ENCODE measurements at regions not wholly inside any gene's neighbourhood (a gene's known extent, or its start where the extent isn't known, plus 50 kb on each side); places are given as distances from the start of the nearest gene placed in this dataset.
"Not testable (repeated sequence)": the region's sequence is repeated elsewhere in the genome, so short reads cannot be mapped to it uniquely, and the experiment has no call there.

DNA sequence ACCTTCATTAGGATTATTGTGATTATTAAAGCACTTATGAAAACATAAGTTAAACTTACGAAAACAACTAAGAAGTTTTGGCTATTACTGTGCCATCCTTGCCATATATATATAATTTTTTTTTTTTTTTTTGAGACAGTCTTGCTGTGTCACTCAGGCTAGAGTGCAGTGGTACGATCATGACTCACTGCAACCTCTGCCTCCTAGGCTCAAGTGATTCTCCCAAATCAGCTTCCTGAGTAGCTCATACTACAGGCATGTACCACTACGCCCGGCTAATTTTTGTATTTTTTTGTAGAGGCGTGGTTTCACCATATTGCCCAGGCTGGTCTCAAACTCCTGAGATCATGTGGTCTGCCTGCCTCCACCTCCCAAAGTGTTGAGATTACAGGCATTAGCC is 91.0 kb upstream of the GARIN1A start:
- H3K36me3 ChIP-seq (ENCODE audit: low read length); H2AFZ ChIP-seq (ENCODE audit: low read depth, low read length, severe bottlenecking); H3K9me3 ChIP-seq (ENCODE audit: insufficient read depth, low read length); H3K27me3 ChIP-seq (ENCODE audit: low read length); H4K20me1 ChIP-seq (ENCODE audit: low read depth, low read length); H3K27ac ChIP-seq (ENCODE audit: low read depth, low read length); H3K79me2 ChIP-seq (ENCODE audit: insufficient read depth, low read length); H3F3A ChIP-seq (ENCODE audit: insufficient read depth); H3K4me3 ChIP-seq (ENCODE audit: insufficient read depth, low read length, poor library complexity, severe bottlenecking); H3K9ac ChIP-seq (ENCODE audit: low read length); H3K9me2 ChIP-seq (replicated peaks; ENCODE audit: insufficient read depth, low read length); H3K4me2 ChIP-seq (ENCODE audit: low read depth, low read length, poor library complexity, severe bottlenecking): not testable (repeated sequence)

DNA sequence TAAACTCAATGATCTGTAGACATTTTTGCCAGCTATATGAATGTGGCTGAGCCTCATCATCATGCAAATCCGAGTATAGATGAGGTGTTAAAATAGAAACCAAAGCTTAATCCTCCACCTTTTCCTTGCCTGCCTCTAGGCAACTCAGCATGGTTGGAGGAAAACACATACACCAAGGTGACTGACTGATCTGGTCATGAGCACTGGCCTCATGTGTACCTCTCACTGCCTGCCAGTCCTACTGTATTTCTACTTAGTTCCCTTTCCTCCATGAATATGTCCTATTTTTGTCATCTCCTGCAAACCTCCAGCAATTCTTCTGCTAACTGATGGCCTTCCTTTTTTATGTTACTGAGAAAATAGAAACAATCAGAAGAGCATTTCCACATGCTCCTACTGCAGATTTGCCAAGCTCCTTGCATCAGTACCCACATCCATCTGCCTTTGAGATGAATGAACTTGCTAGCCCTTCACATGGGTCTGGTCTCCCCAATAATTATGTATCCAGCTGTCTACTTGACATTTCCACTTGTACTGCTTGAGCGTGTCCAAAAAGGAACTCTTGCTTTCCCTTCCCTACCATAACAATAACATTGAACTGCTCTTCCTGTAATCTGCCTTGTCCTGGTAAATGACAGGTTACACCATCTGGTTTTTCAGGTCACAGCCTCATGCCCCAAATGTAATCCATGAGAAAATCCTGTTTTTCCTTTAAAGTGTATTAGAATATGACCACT is 90.1 kb upstream of the GARIN1A start:
- not testable (repeated sequence) for H3K4me2 ChIP-seq (ENCODE audit: low read depth, low read length, poor library complexity, severe bottlenecking); H4K20me1 ChIP-seq (ENCODE audit: low read depth, low read length); H3K36me3 ChIP-seq (ENCODE audit: low read length); H3K27me3 ChIP-seq (ENCODE audit: low read length); H3K27ac ChIP-seq (ENCODE audit: low read depth, low read length); H3K9me3 ChIP-seq (ENCODE audit: insufficient read depth, low read length); H3K9ac ChIP-seq (ENCODE audit: low read length); H3K9me2 ChIP-seq (replicated peaks; ENCODE audit: insufficient read depth, low read length); H3F3A ChIP-seq (ENCODE audit: insufficient read depth); H2AFZ ChIP-seq (ENCODE audit: low read depth, low read length, severe bottlenecking); H3K79me2 ChIP-seq (ENCODE audit: insufficient read depth, low read length); H3K4me3 ChIP-seq (ENCODE audit: insufficient read depth, low read length, poor library complexity, severe bottlenecking)

GRCh38 chr7:128586715-128587114 is 85.4 kb upstream of the GARIN1A start:
- H4K20me1 ChIP-seq (ENCODE audit: low read depth, low read length); H3F3A ChIP-seq (ENCODE audit: insufficient read depth); H3K79me2 ChIP-seq (ENCODE audit: insufficient read depth, low read length); H3K27me3 ChIP-seq (ENCODE audit: low read length); H3K4me2 ChIP-seq (ENCODE audit: low read depth, low read length, poor library complexity, severe bottlenecking); H2AFZ ChIP-seq (ENCODE audit: low read depth, low read length, severe bottlenecking); H3K27ac ChIP-seq (ENCODE audit: low read depth, low read length); H3K4me3 ChIP-seq (ENCODE audit: insufficient read depth, low read length, poor library complexity, severe bottlenecking); H3K9ac ChIP-seq (ENCODE audit: low read length); H3K9me3 ChIP-seq (ENCODE audit: insufficient read depth, low read length); H3K9me2 ChIP-seq (replicated peaks; ENCODE audit: insufficient read depth, low read length); H3K36me3 ChIP-seq (ENCODE audit: low read length): not testable (repeated sequence)

- no peak overlapping the region for H3K27ac ChIP-seq (ENCODE audit: low read depth, low read length)
- no peaks in the 10 kb centered on the region for H3K36me3 ChIP-seq (ENCODE audit: low read length)
- H3K79me2 ChIP-seq (ENCODE audit: insufficient read depth, low read length), result no peaks in the 10 kb centered on the region
These were observed 80.4 kb upstream of the GARIN1A start for GRCh38 chr7:128591705-128592104.

GRCh38 chr7:128592209-128592608 is 79.9 kb upstream of the GARIN1A start:
- H2AFZ ChIP-seq (ENCODE audit: low read depth, low read length, severe bottlenecking); H4K20me1 ChIP-seq (ENCODE audit: low read depth, low read length); H3K79me2 ChIP-seq (ENCODE audit: insufficient read depth, low read length); H3K4me2 ChIP-seq (ENCODE audit: low read depth, low read length, poor library complexity, severe bottlenecking); H3K36me3 ChIP-seq (ENCODE audit: low read length); H3F3A ChIP-seq (ENCODE audit: insufficient read depth); H3K4me3 ChIP-seq (ENCODE audit: insufficient read depth, low read length, poor library complexity, severe bottlenecking); H3K27me3 ChIP-seq (ENCODE audit: low read length); H3K9ac ChIP-seq (ENCODE audit: low read length); H3K27ac ChIP-seq (ENCODE audit: low read depth, low read length); H3K9me2 ChIP-seq (replicated peaks; ENCODE audit: insufficient read depth, low read length); H3K9me3 ChIP-seq (ENCODE audit: insufficient read depth, low read length): not testable (repeated sequence)

More at GRCh38 chr7:128591705-128592104, 80.4 kb upstream of the GARIN1A start:
- Histone ChIP-seq H3K27me3 (ENCODE audit: low read length) (no peaks in the 10 kb centered on the region), H3K4me3 (ENCODE audit: insufficient read depth, low read length, poor library complexity, severe bottlenecking) (no peak overlapping the region), H3K9ac (ENCODE audit: low read length) (no peak overlapping the region), H3K4me2 (ENCODE audit: low read depth, low read length, poor library complexity, severe bottlenecking) (no peak overlapping the region), H3K9me2 (replicated peaks; ENCODE audit: insufficient read depth, low read length) (no peaks in the 10 kb centered on the region), H2AFZ (ENCODE audit: low read depth, low read length, severe bottlenecking) (no peak overlapping the region), H4K20me1 (ENCODE audit: low read depth, low read length) (no peaks in the 10 kb centered on the region), H3K9me3 (ENCODE audit: insufficient read depth, low read length) (no peaks in the 10 kb centered on the region), H3F3A (ENCODE audit: insufficient read depth) (no peaks in the 10 kb centered on the region; the same call in 1 of the 2 replicates)
- TF ChIP-seq, protein P1, sequence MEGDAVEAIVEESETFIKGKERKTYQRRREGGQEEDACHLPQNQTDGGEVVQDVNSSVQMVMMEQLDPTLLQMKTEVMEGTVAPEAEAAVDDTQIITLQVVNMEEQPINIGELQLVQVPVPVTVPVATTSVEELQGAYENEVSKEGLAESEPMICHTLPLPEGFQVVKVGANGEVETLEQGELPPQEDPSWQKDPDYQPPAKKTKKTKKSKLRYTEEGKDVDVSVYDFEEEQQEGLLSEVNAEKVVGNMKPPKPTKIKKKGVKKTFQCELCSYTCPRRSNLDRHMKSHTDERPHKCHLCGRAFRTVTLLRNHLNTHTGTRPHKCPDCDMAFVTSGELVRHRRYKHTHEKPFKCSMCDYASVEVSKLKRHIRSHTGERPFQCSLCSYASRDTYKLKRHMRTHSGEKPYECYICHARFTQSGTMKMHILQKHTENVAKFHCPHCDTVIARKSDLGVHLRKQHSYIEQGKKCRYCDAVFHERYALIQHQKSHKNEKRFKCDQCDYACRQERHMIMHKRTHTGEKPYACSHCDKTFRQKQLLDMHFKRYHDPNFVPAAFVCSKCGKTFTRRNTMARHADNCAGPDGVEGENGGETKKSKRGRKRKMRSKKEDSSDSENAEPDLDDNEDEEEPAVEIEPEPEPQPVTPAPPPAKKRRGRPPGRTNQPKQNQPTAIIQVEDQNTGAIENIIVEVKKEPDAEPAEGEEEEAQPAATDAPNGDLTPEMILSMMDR (IDR thresholded peaks at IDR 0.05; ENCODE audit: insufficient read depth, low read length, poor library complexity, severe bottlenecking), result no peak
- TF ChIP-seq EZH2phosphoT487 (conservative IDR thresholded peaks at IDR 0.05; ENCODE audit: low read length), result no peak

DNA sequence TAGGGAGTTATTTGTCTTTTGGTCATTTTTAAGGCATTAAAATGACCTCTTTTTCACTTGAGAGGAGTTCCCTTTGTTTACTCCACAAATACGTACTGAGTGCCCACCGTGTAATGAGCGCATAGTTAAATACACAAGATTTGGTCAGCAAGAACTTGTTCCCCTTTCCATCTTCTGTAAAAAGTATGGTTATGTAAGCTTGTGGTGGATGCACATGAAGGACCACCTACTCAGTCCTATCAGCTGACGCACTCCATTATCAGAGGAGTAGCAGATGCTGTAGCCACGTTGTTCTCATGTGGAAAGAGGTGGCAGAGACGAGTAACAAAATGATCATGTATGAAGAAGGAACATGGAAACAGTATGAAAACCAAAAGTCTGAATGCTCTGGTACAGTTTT is 78.0 kb upstream of the GARIN1A start:
- H3K4me2 ChIP-seq (ENCODE audit: low read depth, low read length, poor library complexity, severe bottlenecking); H3K79me2 ChIP-seq (ENCODE audit: insufficient read depth, low read length); H3K9me2 ChIP-seq (replicated peaks; ENCODE audit: insufficient read depth, low read length); H3K36me3 ChIP-seq (ENCODE audit: low read length); H3K27ac ChIP-seq (ENCODE audit: low read depth, low read length); H3K27me3 ChIP-seq (ENCODE audit: low read length); H3F3A ChIP-seq (ENCODE audit: insufficient read depth); H3K9me3 ChIP-seq (ENCODE audit: insufficient read depth, low read length); H3K4me3 ChIP-seq (ENCODE audit: insufficient read depth, low read length, poor library complexity, severe bottlenecking); H2AFZ ChIP-seq (ENCODE audit: low read depth, low read length, severe bottlenecking); H4K20me1 ChIP-seq (ENCODE audit: low read depth, low read length); H3K9ac ChIP-seq (ENCODE audit: low read length): not testable (repeated sequence)

DNA sequence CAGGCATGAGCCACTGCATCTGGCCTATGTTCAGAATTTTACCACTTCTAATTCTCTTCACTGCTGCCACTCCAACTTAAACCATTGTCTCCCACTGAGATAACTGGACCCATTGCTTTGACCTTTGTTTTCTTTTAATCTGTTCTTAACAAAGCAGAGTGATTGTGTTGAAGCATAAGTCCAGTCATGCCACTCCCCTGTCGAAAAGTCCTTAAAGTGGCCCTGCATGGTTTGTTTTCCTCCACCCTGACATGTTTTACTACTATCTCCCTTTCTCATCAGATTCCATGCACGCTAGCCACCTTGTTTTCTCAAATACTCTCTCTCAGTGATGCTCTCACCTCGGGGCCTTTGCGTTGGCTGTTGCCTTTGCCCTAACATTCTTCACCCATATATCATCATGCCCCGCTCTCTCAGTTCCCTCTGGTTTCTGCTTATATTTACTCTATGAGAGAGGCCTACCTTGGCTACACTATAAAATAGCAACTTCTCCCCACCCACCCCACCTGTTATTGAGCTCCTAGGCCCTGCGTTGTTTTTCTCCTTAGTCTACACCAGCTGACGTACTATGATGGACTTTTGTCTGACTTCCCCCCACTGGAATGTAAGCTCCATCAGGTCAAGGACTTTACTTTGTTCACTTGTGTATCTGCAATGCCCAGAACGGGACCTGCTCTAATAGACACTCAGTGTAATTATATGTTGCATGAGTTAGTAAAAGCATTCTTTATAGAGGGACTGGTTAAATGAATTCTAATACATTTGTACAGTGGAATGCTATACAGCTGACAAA is 75.6 kb upstream of the GARIN1A start:
- not testable (repeated sequence) for H4K20me1 ChIP-seq (ENCODE audit: low read depth, low read length); H3K36me3 ChIP-seq (ENCODE audit: low read length); H3K4me2 ChIP-seq (ENCODE audit: low read depth, low read length, poor library complexity, severe bottlenecking); H3K27me3 ChIP-seq (ENCODE audit: low read length); H3K9me3 ChIP-seq (ENCODE audit: insufficient read depth, low read length); H3F3A ChIP-seq (ENCODE audit: insufficient read depth); H3K4me3 ChIP-seq (ENCODE audit: insufficient read depth, low read length, poor library complexity, severe bottlenecking); H3K79me2 ChIP-seq (ENCODE audit: insufficient read depth, low read length); H3K27ac ChIP-seq (ENCODE audit: low read depth, low read length); H3K9me2 ChIP-seq (replicated peaks; ENCODE audit: insufficient read depth, low read length); H3K9ac ChIP-seq (ENCODE audit: low read length); H2AFZ ChIP-seq (ENCODE audit: low read depth, low read length, severe bottlenecking)

Measured in SU-DHL-6 (cell line).